Fibroblast of lung (primary cell): ENCODE measurements at regions not wholly inside any gene's neighbourhood (a gene's known extent, or its start where the extent isn't known, plus 50 kb on each side); places are given as distances from the start of the nearest gene placed in this dataset.

ENCODE experiments used
- CTCF ChIP-seq, 2 donors: IDR thresholded peaks in 1 of 2; conservative IDR thresholded peaks in 1 of 2; 1 replicate in 1 of 2; 2 replicates in 1 of 2; pipeline ENCODE4 v1.5.1; 2011 to 2012; ENCODE audit warnings: low read length in 2 of 2, control low read depth in 1 of 2, inconsistent platforms in 1 of 2, low read depth in 1 of 2, mild to moderate bottlenecking in 1 of 2
- EZH2 ChIP-seq: IDR thresholded peaks from 2 replicates; pipeline ENCODE4 v1.5.1; 2012; ENCODE audit warnings: low read length, control low read depth, mild to moderate bottlenecking; ENCODE audit errors: missing control alignments

DNA sequence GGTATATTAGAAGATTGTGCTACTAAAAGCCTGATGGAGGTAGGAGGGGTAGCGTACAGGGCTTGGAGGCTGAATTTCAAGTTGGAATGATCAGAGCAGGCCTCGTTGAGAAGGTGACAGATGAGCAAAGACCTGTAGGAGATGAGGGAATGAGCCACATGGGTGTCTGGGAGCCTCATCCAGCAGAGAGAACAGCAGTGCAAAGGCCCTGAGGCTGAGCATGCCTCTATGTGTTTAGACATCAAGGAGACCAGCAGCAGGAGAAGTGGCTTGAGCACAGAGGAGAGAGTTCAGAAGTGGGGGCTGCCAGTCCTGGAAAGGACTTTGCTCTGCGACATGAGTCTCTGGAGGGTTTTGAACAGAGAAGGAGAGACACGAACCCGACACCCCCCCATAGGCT is 111.7 kb downstream of the TMEM130 start:
- TF ChIP-seq CTCF (conservative IDR thresholded peaks at IDR 0.05 in 1 of 2, IDR thresholded peaks at IDR 0.05 in 1 of 2; ENCODE audit: low read depth in 1 of 2, low read length in 2 of 2) (no peak), EZH2 (no peak)
